Neuronal stem cell (in vitro differentiated cells): ENCODE measurements at regions not wholly inside any gene's neighbourhood (a gene's known extent, or its start where the extent isn't known, plus 50 kb on each side); places are given as distances from the start of the nearest gene placed in this dataset.
A peak's percentile ranks its signal among the peaks of the same experiment; 100 is the strongest.

Source experiments
- DNase-seq: peaks from one replicate; pipeline ENCODE4 v3.0.0-alpha.2; 2013; ENCODE audit warnings: low spot score
- H2AFZ ChIP-seq: one replicate; pipeline ENCODE4 v1.6.1; 2013; ENCODE audit warnings: mild to moderate bottlenecking, low read length, inconsistent platforms
- H2AK5ac ChIP-seq: 2 replicates; pipeline ENCODE4 v1.6.1; 2013; ENCODE audit warnings: low read depth, mild to moderate bottlenecking, inconsistent platforms, low read length, moderate library complexity, mixed read lengths
- H2BK120ac ChIP-seq: 2 replicates; pipeline ENCODE4 v1.6.1; 2013; ENCODE audit warnings: low read depth, mild to moderate bottlenecking, inconsistent platforms, low read length, moderate library complexity, mixed read lengths
- H2BK12ac ChIP-seq: one replicate; pipeline ENCODE4 v1.6.1; 2013; ENCODE audit warnings: low read length, inconsistent platforms
- H2BK15ac ChIP-seq: 2 replicates; pipeline ENCODE4 v1.6.1; 2013; ENCODE audit warnings: mild to moderate bottlenecking, low read length, inconsistent platforms, mixed read lengths
- H2BK5ac ChIP-seq: one replicate; pipeline ENCODE4 v1.6.1; 2013; ENCODE audit warnings: inconsistent platforms, mild to moderate bottlenecking, low read length, moderate library complexity
- H3K14ac ChIP-seq: one replicate; pipeline ENCODE4 v1.6.1; 2013; ENCODE audit warnings: low read length, inconsistent platforms
- H3K18ac ChIP-seq: 2 replicates; pipeline ENCODE4 v1.6.1; 2013; ENCODE audit warnings: low read length, inconsistent platforms
- H3K23ac ChIP-seq: 2 replicates; pipeline ENCODE4 v1.6.1; 2013; ENCODE audit warnings: low read depth, mild to moderate bottlenecking, mixed read lengths, low read length, inconsistent platforms; ENCODE audit not compliant: poor library complexity
- H3K27ac ChIP-seq: replicated peaks from 3 replicates; pipeline ENCODE4 v1.5.1; 2013; ENCODE audit warnings: low read length, inconsistent platforms
- H3K27me3 ChIP-seq, 3 experiments: 2 replicates each; pipeline ENCODE4 v1.6.1; 2013; ENCODE audit warnings: low read length in 3 of 3, mild to moderate bottlenecking in 2 of 3, inconsistent platforms in 1 of 3, low read depth in 1 of 3, mixed read lengths in 1 of 3, moderate library complexity in 1 of 3; ENCODE audit not compliant: control insufficient read depth in 3 of 3, insufficient read depth in 3 of 3
- H3K36me3 ChIP-seq, 2 donors: replicated peaks in 1 of 2; 2 replicates each; pipeline ENCODE4 v1.6.1; 2013; ENCODE audit warnings: low read length in 2 of 2; ENCODE audit not compliant: control insufficient read depth in 2 of 2, insufficient read depth in 2 of 2
- H3K4ac ChIP-seq: 2 replicates; pipeline ENCODE4 v1.6.1; 2013; ENCODE audit warnings: inconsistent platforms, mild to moderate bottlenecking, low read length, moderate library complexity
- H3K4me1 ChIP-seq, 2 donors: 1 replicate in 1 of 2; 2 replicates in 1 of 2; pipeline ENCODE4 v1.6.1; 2013; ENCODE audit warnings: low read length in 2 of 2, low read depth in 1 of 2; ENCODE audit not compliant: control insufficient read depth in 2 of 2, insufficient read depth in 1 of 2
- H3K4me2 ChIP-seq: one replicate; pipeline ENCODE4 v1.6.1; 2013; ENCODE audit warnings: mild to moderate bottlenecking, low read length, inconsistent platforms; ENCODE audit not compliant: insufficient read depth, poor library complexity, severe bottlenecking
- H3K4me3 ChIP-seq, 2 donors: 2 replicates each; pipeline ENCODE4 v1.5.1; 2013; ENCODE audit warnings: low read length in 2 of 2, mild to moderate bottlenecking in 2 of 2, inconsistent platforms in 1 of 2, moderate library complexity in 1 of 2
- H3K79me1 ChIP-seq: one replicate; pipeline ENCODE4 v1.6.1; 2013; ENCODE audit warnings: low read depth, mild to moderate bottlenecking, inconsistent platforms, low read length, moderate library complexity
- H3K9ac ChIP-seq: one replicate; pipeline ENCODE4 v1.6.1; 2013; ENCODE audit warnings: mild to moderate bottlenecking, low read depth, low read length, inconsistent platforms; ENCODE audit not compliant: poor library complexity
- H3K9me3 ChIP-seq, 2 donors: replicated peaks in 1 of 2; 2 replicates each; pipeline versions ENCODE3 to v1.6.1; 2013; ENCODE audit warnings: low read length in 2 of 2, mild to moderate bottlenecking in 2 of 2, inconsistent platforms in 1 of 2, low read depth in 1 of 2, mixed read lengths in 1 of 2, moderate library complexity in 1 of 2; ENCODE audit not compliant: control insufficient read depth in 2 of 2, insufficient read depth in 1 of 2
- H4K8ac ChIP-seq: one replicate; pipeline ENCODE4 v1.6.1; 2013; ENCODE audit warnings: low read depth, mild to moderate bottlenecking, inconsistent platforms, low read length, moderate library complexity
- H4K91ac ChIP-seq: one replicate; pipeline ENCODE4 v1.6.1; 2013; ENCODE audit warnings: low read length, low read depth, mild to moderate bottlenecking, inconsistent platforms; ENCODE audit not compliant: poor library complexity
- whole genome bisulfite sequencing, 2 donors: extraction: QIAGEN DNeasy Blood & Tissue Kit; methylation state at CpG; one replicate each; pipeline ENCODE4 v1.1.7; 2013; ENCODE audit warnings: missing lambda C conversion rate in 2 of 2, mixed read lengths in 1 of 2; ENCODE audit not compliant: insufficient read length in 2 of 2, insufficient replicate concordance in 1 of 2; ENCODE audit errors: extremely low coverage in 2 of 2; 5-methylcytosine and 5-hydroxymethylcytosine counted together

DNA sequence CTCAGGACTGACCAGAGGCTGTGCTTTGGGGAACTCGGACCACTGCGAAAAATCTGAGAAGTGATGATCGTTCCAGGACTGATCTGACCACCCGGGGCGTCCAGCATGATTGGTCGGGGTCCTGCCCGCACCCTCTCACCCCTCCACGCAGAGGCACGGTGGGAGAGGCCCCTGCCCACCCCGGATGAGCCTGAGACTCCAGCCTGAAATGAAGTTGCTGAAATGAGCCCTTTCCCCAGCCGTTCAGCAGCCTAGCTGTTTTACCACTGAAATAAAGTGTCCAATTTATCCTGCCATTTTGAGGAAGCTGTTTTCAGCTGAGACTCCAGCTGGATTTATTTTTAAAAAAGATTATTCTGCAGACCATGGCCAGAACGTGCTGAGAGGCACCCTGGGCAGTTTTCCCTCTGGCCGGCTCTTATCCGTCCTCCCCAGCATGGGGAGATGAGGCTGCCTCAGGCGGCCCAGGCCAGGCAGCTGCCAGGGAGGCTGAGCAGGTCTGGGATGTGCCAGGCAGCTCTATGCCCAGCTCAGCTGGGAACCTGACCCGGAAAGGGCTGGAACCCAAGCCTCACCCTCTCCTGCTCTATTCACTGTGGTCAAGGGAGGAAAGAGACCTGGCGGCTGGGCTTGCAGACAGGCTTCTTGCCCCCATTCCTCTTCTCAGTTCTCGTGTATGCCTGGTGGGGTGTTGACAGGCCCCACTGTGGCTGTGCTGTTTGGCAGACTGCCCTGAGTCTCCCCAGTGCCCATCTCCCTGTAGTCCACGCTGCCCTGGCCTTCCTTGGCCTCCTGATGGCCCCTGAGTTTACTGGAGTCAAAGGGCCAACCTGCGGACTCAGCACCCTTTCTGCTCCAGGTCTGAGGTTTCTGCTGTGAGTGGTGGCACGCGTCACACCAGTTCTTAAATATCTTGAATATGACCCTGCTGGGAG, 161.0 kb upstream of the B3GAT1 start:
- H3K27ac ChIP-seq: no peak overlapping the region
- peak overlapping the region; percentile 36 for H3K18ac ChIP-seq
- WGBS, 2 donors: no CpG with 5 or more reads among the region's 22 CpGs
- H3K27me3 ChIP-seq: peaks cover 0 to 16% (median 0%) of the 10 kb centered on the region in 3 experiments
- H3K9ac ChIP-seq: no peak overlapping the region
- no peak for DNase-seq
- no peaks in the 10 kb centered on the region for H3K79me1 ChIP-seq
- H2AFZ ChIP-seq: no peak overlapping the region
- peak overlapping the region; percentile 31 for H3K23ac ChIP-seq
- H2AK5ac ChIP-seq: peak overlapping the region; percentile 10
- no peak overlapping the region for H3K4me3 ChIP-seq
- H3K9me3 ChIP-seq: no peaks in the 10 kb centered on the region
- H3K4me1 ChIP-seq: peaks cover 0 to 5% of the 10 kb centered on the region in 2 donors
- no peak overlapping the region for H4K8ac ChIP-seq
- no peak overlapping the region for H2BK5ac ChIP-seq
- H3K36me3 ChIP-seq: no peaks in the 10 kb centered on the region
- no peak overlapping the region for H4K91ac ChIP-seq
- H3K4me2 ChIP-seq: no peak overlapping the region
- H2BK120ac ChIP-seq: no peak overlapping the region
- no peak overlapping the region for H2BK15ac ChIP-seq
- H2BK12ac ChIP-seq: peak overlapping the region; percentile 53
- H3K14ac ChIP-seq: no peak overlapping the region
- H3K4ac ChIP-seq: no peak overlapping the region

- no peak overlapping the region for H2BK15ac ChIP-seq
- no peaks in the 10 kb centered on the region for H3K9me3 ChIP-seq
- H3K4me1 ChIP-seq: peaks cover 0 to 4% of the 10 kb centered on the region in 2 donors
- H3K4me2 ChIP-seq: no peak overlapping the region
- no peak overlapping the region for H2AK5ac ChIP-seq
- H2BK5ac ChIP-seq: no peak overlapping the region
- H3K9ac ChIP-seq: no peak overlapping the region
- peaks cover 0 to 11% (median 0%) of the 10 kb centered on the region in 3 experiments for H3K27me3 ChIP-seq
- H2BK12ac ChIP-seq: no peak overlapping the region
- H3K18ac ChIP-seq: no peak overlapping the region
- H3K27ac ChIP-seq: no peak overlapping the region
- H3K79me1 ChIP-seq: no peaks in the 10 kb centered on the region
- H3K14ac ChIP-seq: no peak overlapping the region
- H2BK120ac ChIP-seq: no peak overlapping the region
- H3K23ac ChIP-seq: no peak overlapping the region
- H3K36me3 ChIP-seq: no peaks in the 10 kb centered on the region
- no peak overlapping the region for H4K8ac ChIP-seq
- no peak overlapping the region for H4K91ac ChIP-seq
- DNase-seq: no peak
- no peak overlapping the region for H2AFZ ChIP-seq
- WGBS, 2 donors: no CpG with 5 or more reads among the region's 3 CpGs
- no peak overlapping the region for H3K4me3 ChIP-seq
- H3K4ac ChIP-seq: no peak overlapping the region
These were observed 159.3 kb upstream of the B3GAT1 start for GRCh38 chr11:134571301-134571700.

DNA sequence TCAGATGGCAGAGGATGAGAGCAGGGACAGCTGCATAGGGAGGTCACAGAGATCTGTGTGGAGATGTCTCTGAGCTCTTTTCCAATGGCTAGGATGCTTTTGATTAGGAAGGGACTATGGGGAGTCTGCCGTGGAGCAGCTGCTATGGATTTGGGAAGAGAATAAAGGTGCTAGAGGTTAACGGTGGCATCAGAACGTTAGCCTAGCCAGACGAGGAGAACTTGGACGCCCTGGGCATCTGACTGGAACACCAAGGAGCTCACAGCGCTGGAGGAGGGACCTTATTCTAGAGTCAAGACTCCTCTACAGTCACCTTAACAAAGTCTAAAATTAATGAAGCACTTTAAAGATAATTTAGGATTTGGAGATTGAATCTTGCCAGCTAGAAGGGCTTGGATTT, 157.2 kb upstream of the B3GAT1 start:
- Histone ChIP-seq H3K4me3 (no peak overlapping the region), H2AFZ (no peak overlapping the region), H3K9ac (no peak overlapping the region), H3K14ac (no peak overlapping the region), H3K23ac (no peak overlapping the region), H2BK5ac (no peak overlapping the region), H3K4me2 (no peak overlapping the region), H3K9me3 (no peaks in the 10 kb centered on the region), H2BK12ac (no peak overlapping the region), H3K79me1 (no peaks in the 10 kb centered on the region), H3K27me3 (no peaks in the 10 kb centered on the region), H3K18ac (peak overlapping the region; percentile 0), H3K27ac (no peak overlapping the region), H3K36me3 (no peaks in the 10 kb centered on the region), H2BK15ac (no peak overlapping the region), H3K4me1 (peaks cover 0 to 4% of the 10 kb centered on the region in 2 donors), H3K4ac (no peak overlapping the region), H4K91ac (no peak overlapping the region), H2BK120ac (no peak overlapping the region), H4K8ac (no peak overlapping the region), H2AK5ac (no peak overlapping the region)
- no CpG with 5 or more reads among the region's 6 CpGs for WGBS, 2 donors
- DNase-seq: no peak

DNA sequence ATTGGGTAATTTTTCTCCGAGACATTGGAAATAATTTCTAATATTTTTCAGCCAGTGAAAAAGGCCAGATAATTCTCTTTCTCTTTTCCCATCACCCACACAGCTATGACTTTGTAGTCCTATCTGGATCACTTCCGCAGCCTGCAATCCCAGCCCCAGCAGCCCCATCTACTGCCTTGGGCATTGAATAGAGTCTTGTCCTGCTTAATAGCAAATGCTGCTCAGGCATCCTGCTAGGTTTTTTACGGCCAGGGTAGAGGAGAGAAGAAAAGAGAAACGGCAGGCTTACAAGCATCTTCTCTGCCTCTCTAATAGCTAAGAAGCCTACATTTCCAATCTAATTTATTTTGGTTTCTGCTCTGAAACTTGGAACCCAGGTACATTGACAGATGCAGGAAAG, 154.3 kb upstream of the B3GAT1 start:
- H3K9ac ChIP-seq: no peak overlapping the region
- WGBS, 2 donors: no CpG with 5 or more reads among the region's 4 CpGs
- H2BK120ac ChIP-seq: no peak overlapping the region
- no peak overlapping the region for H3K4me3 ChIP-seq
- H4K8ac ChIP-seq: no peak overlapping the region
- no peak overlapping the region for H2BK5ac ChIP-seq
- no peak overlapping the region for H3K4me2 ChIP-seq
- no peak overlapping the region for H2AK5ac ChIP-seq
- H3K4ac ChIP-seq: no peak overlapping the region
- no peaks in the 10 kb centered on the region for H3K9me3 ChIP-seq
- H2BK12ac ChIP-seq: no peak overlapping the region
- H3K4me1 ChIP-seq: peaks cover 0 to 2% of the 10 kb centered on the region in 2 donors
- H4K91ac ChIP-seq: no peak overlapping the region
- no peak overlapping the region for H3K18ac ChIP-seq
- DNase-seq: no peak
- H3K14ac ChIP-seq: no peak overlapping the region
- H3K79me1 ChIP-seq: no peaks in the 10 kb centered on the region
- no peak overlapping the region for H3K23ac ChIP-seq
- no peak overlapping the region for H2BK15ac ChIP-seq
- no peak overlapping the region for H3K27ac ChIP-seq
- H3K36me3 ChIP-seq: no peaks in the 10 kb centered on the region
- H3K27me3 ChIP-seq: no peaks in the 10 kb centered on the region
- H2AFZ ChIP-seq: no peak overlapping the region
